C4-2B (cell line): ENCODE measurements at regions not wholly inside any gene's neighbourhood (a gene's known extent, or its start where the extent isn't known, plus 50 kb on each side); places are given as distances from the start of the nearest gene placed in this dataset.

Experiments
- ZFX ChIP-seq: fragments of 450-650 bp; IDR thresholded peaks from 2 replicates; pipeline ENCODE4 v1.6.1; 2017
- TF ChIP-seq, protein P1 (sequence below): fragments of 450-650 bp; conservative IDR thresholded peaks from 2 replicates; pipeline ENCODE4 v1.5.1; 2017; ENCODE audit warnings: mild to moderate bottlenecking

- TF ChIP-seq, protein P1, sequence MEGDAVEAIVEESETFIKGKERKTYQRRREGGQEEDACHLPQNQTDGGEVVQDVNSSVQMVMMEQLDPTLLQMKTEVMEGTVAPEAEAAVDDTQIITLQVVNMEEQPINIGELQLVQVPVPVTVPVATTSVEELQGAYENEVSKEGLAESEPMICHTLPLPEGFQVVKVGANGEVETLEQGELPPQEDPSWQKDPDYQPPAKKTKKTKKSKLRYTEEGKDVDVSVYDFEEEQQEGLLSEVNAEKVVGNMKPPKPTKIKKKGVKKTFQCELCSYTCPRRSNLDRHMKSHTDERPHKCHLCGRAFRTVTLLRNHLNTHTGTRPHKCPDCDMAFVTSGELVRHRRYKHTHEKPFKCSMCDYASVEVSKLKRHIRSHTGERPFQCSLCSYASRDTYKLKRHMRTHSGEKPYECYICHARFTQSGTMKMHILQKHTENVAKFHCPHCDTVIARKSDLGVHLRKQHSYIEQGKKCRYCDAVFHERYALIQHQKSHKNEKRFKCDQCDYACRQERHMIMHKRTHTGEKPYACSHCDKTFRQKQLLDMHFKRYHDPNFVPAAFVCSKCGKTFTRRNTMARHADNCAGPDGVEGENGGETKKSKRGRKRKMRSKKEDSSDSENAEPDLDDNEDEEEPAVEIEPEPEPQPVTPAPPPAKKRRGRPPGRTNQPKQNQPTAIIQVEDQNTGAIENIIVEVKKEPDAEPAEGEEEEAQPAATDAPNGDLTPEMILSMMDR: no peak
- TF ChIP-seq ZFX: no peak
Observed at GRCh38 chr22:48923996-48924395, 903.7 kb downstream of the BRD1 start.
